K562 (cell line): ENCODE measurements at regions not wholly inside any gene's neighbourhood (a gene's known extent, or its start where the extent isn't known, plus 50 kb on each side); places are given as distances from the start of the nearest gene placed in this dataset.

Source experiments
- ADNP ChIP-seq: fragments of 200-800 bp; sonication (Bioruptor generic); IDR thresholded peaks from 2 replicates; pipeline ENCODE4 v1.6.1; 2016; ENCODE audit warnings: missing genetic modification characterization, missing compliant biosample characterization
- BRCA1 ChIP-seq, 2 experiments: fragments of 450-650 bp in 1 of 2; sonication (generic) in 1 of 2; formaldehyde crosslinking in 1 of 2; IDR thresholded peaks; 2 replicates each; pipeline versions ENCODE4 v1.5.0 to v1.6.1; 2017 to 2020; ENCODE audit warnings: mild to moderate bottlenecking in 1 of 2, missing genetic modification reagents in 1 of 2
- DLX4 ChIP-seq: fragments of 250-450 bp; sonication (Bioruptor Pico); IDR thresholded peaks from 2 replicates; pipeline ENCODE4 v1.6.1; 2021; ENCODE audit warnings: mild to moderate bottlenecking
- HMGXB4 ChIP-seq: sonication (generic); formaldehyde crosslinking; IDR thresholded peaks from 2 replicates; pipeline ENCODE4 v1.8.1; 2023; ENCODE audit warnings: mild to moderate bottlenecking, missing genetic modification reagents
- HNRNPH1 ChIP-seq: fragments of 200-400 bp; formaldehyde crosslinking; optimal IDR thresholded peaks from 2 replicates; pipeline ENCODE3; 2017; ENCODE audit warnings: low read depth, mild to moderate bottlenecking, low read length, moderate library complexity
- HNRNPL ChIP-seq: fragments of 200-400 bp; formaldehyde crosslinking; IDR thresholded peaks from 2 replicates; pipeline ENCODE4 v1.6.1; 2017; ENCODE audit warnings: low read depth, mild to moderate bottlenecking, low read length
- KDM1A ChIP-seq, 2 experiments: fragments of 450-650 bp; IDR thresholded peaks; 2 replicates each; pipeline ENCODE4 v1.6.1; 2016; ENCODE audit warnings: mild to moderate bottlenecking in 2 of 2
- LCOR ChIP-seq: sonication (generic); formaldehyde crosslinking; IDR thresholded peaks from 2 replicates; pipeline ENCODE4 v1.8.0; 2022; ENCODE audit warnings: mild to moderate bottlenecking, missing genetic modification reagents
- MAFF ChIP-seq: IDR thresholded peaks from 2 replicates; pipeline ENCODE4 v1.6.1; 2012; ENCODE audit warnings: low read length, improper control_type of control experiment
- MBD2 ChIP-seq: sonication (generic); IDR thresholded peaks from 2 replicates; pipeline ENCODE4 v1.6.1; 2016; ENCODE audit warnings: low read depth, borderline replicate concordance
- MTA3 ChIP-seq: fragments of 450-650 bp; formaldehyde crosslinking; IDR thresholded peaks from 2 replicates; pipeline ENCODE4 v1.6.1; 2017; ENCODE audit warnings: mild to moderate bottlenecking, borderline replicate concordance
- MYNN ChIP-seq, 2 experiments: sonication (generic); formaldehyde crosslinking in 1 of 2; IDR thresholded peaks; 2 replicates each; pipeline versions ENCODE4 v1.5.0 to v1.6.1; 2016 to 2020; ENCODE audit warnings: antibody characterized with exemption in 1 of 2, missing genetic modification reagents in 1 of 2
- NFXL1 ChIP-seq: fragments of 450-650 bp; formaldehyde crosslinking; IDR thresholded peaks from 2 replicates; pipeline ENCODE4 v1.4.0; 2021; ENCODE audit warnings: mild to moderate bottlenecking
- PHF8 ChIP-seq: fragments of 200-600 bp; sonication (generic); IDR thresholded peaks from 2 replicates; pipeline ENCODE4 v1.6.1; 2012; ENCODE audit warnings: mixed run types, mild to moderate bottlenecking, inconsistent platforms, low read length, moderate library complexity, borderline replicate concordance
- TAF9B ChIP-seq: fragments of 450-650 bp; IDR thresholded peaks from 2 replicates; pipeline ENCODE4 v1.6.1; 2018; ENCODE audit warnings: mild to moderate bottlenecking; ENCODE audit not compliant: partially characterized antibody
- ZNF24 ChIP-seq: fragments of 450-650 bp; IDR thresholded peaks from 2 replicates; pipeline ENCODE4 v1.6.1; 2016
- ZNF395 ChIP-seq: fragments of 200-800 bp; sonication (Bioruptor generic); IDR thresholded peaks from 2 replicates; pipeline ENCODE4 v1.6.1; 2017; ENCODE audit warnings: missing genetic modification characterization, missing compliant biosample characterization
- ZNF639 ChIP-seq, 2 experiments: fragments of 200-800 bp in 1 of 2; sonication (Bioruptor generic) in 1 of 2; sonication (generic) in 1 of 2; formaldehyde crosslinking in 1 of 2; IDR thresholded peaks in 1 of 2; conservative IDR thresholded peaks in 1 of 2; 2 replicates each; pipeline versions ENCODE4 v1.5.0 to v1.6.1; 2016 to 2020; ENCODE audit warnings: missing compliant biosample characterization in 1 of 2, missing genetic modification characterization in 1 of 2, missing genetic modification reagents in 1 of 2
- TF ChIP-seq, protein P1 (sequence below): fragments of 450-650 bp; IDR thresholded peaks from 2 replicates; pipeline ENCODE4 v1.6.1; 2016
- TF ChIP-seq, protein P2 (sequence below): fragments of 250-450 bp; sonication (Bioruptor Pico); IDR thresholded peaks from 2 replicates; pipeline ENCODE4 v1.8.0; 2022; ENCODE audit warnings: inconsistent platforms

- TF ChIP-seq ZNF395 (CRISPR knock-in tag) = no peak
- TF ChIP-seq ADNP = peak; percentile 98
- no peak for TF ChIP-seq BRCA1 (IDR thresholded peaks at IDR 0.05)
- TF ChIP-seq BRCA1 (CRISPR knock-in tag; IDR thresholded peaks at IDR 0.05) = no peak; the same call in 1 of the 2 replicates
- TF ChIP-seq ZNF24 = no peak
- TF ChIP-seq, protein P1, sequence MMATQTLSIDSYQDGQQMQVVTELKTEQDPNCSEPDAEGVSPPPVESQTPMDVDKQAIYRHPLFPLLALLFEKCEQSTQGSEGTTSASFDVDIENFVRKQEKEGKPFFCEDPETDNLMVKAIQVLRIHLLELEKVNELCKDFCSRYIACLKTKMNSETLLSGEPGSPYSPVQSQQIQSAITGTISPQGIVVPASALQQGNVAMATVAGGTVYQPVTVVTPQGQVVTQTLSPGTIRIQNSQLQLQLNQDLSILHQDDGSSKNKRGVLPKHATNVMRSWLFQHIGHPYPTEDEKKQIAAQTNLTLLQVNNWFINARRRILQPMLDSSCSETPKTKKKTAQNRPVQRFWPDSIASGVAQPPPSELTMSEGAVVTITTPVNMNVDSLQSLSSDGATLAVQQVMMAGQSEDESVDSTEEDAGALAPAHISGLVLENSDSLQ = peak; percentile 44; the same call in 1 of the 2 replicates
- 0 out of 2 replicates have a peak, but pooled peaks have one; percentile 34 for TF ChIP-seq MBD2
- TF ChIP-seq MYNN (IDR thresholded peaks at IDR 0.05) = no peak
- TF ChIP-seq MYNN (CRISPR knock-in tag; IDR thresholded peaks at IDR 0.05) = no peak
- TF ChIP-seq TAF9B = no peak
- no peak; the same call in 1 of the 2 replicates for TF ChIP-seq HNRNPL
- no peak for TF ChIP-seq DLX4 (CRISPR knock-in tag)
- peak; percentile 55; the same call in 1 of the 2 replicates for TF ChIP-seq MTA3
- peak; percentile 66; the same call in 1 of the 2 replicates for TF ChIP-seq HMGXB4 (CRISPR knock-in tag)
- peak; percentile 24; the same call in 1 of the 2 replicates for TF ChIP-seq PHF8
- TF ChIP-seq LCOR (CRISPR knock-in tag) = peak; percentile 71
- TF ChIP-seq MAFF = no peak
- no peak for TF ChIP-seq NFXL1 (CRISPR knock-in tag)
- TF ChIP-seq KDM1A (IDR thresholded peaks at IDR 0.05) = peak; percentile 91 to 97
- TF ChIP-seq, protein P2, sequence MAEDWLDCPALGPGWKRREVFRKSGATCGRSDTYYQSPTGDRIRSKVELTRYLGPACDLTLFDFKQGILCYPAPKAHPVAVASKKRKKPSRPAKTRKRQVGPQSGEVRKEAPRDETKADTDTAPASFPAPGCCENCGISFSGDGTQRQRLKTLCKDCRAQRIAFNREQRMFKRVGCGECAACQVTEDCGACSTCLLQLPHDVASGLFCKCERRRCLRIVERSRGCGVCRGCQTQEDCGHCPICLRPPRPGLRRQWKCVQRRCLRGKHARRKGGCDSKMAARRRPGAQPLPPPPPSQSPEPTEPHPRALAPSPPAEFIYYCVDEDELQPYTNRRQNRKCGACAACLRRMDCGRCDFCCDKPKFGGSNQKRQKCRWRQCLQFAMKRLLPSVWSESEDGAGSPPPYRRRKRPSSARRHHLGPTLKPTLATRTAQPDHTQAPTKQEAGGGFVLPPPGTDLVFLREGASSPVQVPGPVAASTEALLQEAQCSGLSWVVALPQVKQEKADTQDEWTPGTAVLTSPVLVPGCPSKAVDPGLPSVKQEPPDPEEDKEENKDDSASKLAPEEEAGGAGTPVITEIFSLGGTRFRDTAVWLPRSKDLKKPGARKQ (CRISPR knock-in tag) = peak; percentile 74; the same call in 1 of the 2 replicates
- TF ChIP-seq HNRNPH1 = no peak
- TF ChIP-seq ZNF639 (CRISPR knock-in tag; conservative IDR thresholded peaks at IDR 0.05 in 1 of 2, IDR thresholded peaks at IDR 0.05 in 1 of 2) = 0 out of 4 replicates have a peak, but pooled peaks of 1 of the 2 experiments have one; percentile 37
These were observed 191.1 kb upstream of the CIBAR2 start (continued) for GRCh38 chr16:85303354-85303883.
